OCI-LY3 (cell line): ENCODE measurements at regions not wholly inside any gene's neighbourhood (a gene's known extent, or its start where the extent isn't known, plus 50 kb on each side); places are given as distances from the start of the nearest gene placed in this dataset.

Experiments used
- CTCF ChIP-seq: fragments of 200-600, 300-600 bp; sonication (generic); IDR thresholded peaks from 2 replicates; pipeline ENCODE4 v1.5.1; 2014; ENCODE audit warnings: antibody characterized with exemption, low read length, low read depth
- EZH2phosphoT487 ChIP-seq: fragments of 200-600 bp; shearing (Covaris generic); IDR thresholded peaks from 2 replicates; pipeline ENCODE4 v1.6.1; 2018; ENCODE audit warnings: antibody characterized with exemption, mixed run types, low read depth

- no peak for TF ChIP-seq CTCF
- TF ChIP-seq EZH2phosphoT487: no peak
These were observed 100.4 kb upstream of the POGK start for GRCh38 chr1:166738873-166739272.
